GM19043 (cell line): ENCODE measurements at regions not wholly inside any gene's neighbourhood (a gene's known extent, or its start where the extent isn't known, plus 50 kb on each side); places are given as distances from the start of the nearest gene placed in this dataset.
A peak's percentile ranks its signal among the peaks of the same experiment; 100 is the strongest.

ENCODE experiments used
- ATAC-seq: cut with Tn5 transposase; IDR thresholded peaks from one replicate; pipeline ENCODE4 v1.9.1; 2021; ENCODE audit warnings: low read depth; ENCODE audit not compliant: unreplicated experiment

DNA sequence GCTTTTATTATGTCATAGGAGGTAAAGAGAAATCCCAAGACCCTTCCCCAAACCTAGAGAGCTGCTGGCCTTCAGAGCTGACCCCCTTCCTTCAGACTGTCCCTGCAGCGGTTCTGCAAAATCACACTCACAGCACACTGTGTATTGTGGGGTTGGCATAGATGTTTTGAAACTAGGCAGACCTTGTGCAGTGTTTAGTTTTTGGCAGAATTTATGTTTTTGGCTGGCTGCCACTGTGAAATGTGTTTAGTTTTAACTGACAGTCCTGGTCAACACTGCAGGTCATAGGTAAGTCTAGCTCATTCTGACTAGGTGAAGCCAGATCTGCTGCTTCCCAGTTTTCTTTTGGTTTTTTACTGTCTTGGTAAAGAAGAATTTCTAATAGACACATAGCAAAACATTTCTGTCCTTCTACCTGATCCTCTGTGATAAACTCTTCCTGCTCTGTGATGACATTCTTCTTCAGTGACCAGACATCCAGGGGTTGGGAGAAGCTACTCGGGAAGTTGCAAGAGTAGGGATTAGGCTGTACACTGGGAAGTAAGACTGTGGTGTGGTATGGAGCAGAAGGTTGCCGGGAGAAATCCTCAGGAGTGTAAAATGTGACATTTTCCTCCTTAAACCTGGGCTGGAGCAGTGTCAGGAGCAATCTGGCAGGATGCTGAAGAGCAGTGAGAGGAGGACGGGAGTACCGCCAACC, 209.6 kb upstream of the MCTP2 start:
- no peak for ATAC-seq

DNA sequence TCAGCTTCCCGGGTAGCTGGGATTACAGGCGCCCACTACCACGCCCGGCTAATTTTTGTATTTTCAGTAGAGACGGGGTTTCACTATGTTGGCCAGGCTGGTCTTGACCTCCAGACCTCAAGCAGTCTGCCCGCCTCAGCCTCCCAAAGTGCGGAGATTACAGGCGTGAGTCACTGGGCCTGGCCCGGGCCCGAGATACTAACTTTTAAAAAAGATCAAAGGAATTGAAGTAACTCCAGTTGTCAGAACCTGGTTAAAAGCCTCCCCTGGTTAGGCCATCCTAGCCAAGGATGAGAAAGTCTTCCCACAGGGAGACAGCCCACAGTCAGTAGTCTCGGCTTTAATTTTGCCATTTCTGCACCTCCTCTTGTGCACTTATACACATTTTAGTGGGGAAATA, 212.3 kb upstream of the MCTP2 start:
- ATAC-seq = no peak

DNA sequence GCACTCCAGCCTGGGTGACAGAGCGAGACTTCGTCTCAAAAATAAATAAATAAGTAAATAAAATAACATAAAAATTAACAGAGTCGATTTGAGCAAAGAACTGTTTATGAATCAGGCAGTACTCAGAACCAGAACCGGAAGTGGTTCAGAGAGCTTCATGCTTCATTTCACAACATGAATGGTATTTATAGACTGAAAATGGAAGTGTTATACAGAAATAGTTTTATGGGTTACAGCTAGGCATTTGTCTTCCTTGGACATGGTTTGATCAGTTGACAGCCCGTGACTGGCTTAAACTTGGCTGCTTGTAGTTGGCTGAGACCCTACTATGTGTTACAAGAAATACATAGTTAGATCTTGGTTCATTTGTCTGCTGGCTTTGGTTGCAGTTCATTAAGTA, 216.0 kb upstream of the MCTP2 start:
- ATAC-seq = no peak

DNA sequence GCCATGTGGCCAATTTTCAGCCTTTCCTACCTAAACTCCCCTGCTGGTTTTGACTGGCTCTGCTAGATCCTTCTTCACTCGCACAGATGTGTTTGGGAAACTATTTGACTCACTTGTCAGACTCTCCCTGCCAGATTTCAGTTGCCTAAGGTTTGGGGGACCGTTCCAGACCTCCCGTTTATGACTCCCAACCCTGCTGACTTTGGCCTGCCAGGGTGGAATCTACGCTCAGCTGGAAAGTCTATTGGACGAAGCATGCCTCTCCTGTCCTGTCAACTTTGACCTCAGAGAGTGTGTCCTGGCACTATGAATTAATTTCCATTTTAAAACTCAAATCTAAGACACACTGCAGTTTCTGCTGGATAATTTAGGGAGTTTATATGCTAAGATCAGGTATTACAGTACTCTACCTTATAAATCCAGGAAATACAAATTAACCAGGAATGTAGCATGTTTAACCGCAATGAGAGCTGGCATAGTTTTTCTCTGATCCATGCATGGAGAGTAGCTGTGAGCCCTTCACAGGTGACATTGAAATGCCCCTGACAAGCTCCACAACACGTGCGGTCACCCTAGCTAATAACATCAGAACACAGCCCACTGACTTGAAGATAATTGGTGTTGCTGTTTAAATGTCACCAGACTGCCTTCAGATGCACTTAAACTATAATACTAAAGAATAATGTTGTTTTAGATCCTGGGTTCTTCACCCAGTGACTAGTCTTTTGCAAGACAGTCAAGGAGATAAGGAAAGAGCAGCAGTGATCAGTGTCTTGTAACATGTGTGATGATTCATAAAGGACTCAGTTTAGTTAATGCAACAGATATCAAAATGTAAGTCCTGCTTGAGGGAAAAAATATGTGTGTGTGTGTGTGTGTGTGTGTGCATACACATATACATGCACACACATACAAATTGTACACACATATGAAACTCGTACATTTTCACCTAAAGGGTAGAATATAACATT, 223.0 kb upstream of the MCTP2 start:
- ATAC-seq = no peak

DNA sequence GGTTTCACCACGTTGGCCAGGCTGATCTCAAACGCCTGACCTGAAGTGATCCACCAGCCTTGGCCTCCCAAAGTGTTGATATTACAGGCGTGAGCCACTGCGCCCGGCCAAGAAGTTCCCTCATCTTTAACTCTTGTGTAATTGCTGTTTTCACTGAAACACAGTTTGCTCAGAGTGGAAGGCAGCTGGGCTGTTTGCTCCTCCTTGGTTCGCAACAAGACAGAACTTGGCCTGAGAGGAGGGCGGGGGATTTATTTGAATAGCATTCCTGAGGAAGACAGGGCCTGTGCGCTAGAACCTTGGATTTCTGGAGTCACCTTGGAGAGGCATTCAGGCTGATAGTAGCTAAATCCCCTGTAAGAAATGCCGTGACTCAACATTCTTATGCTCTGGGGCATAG, 226.7 kb upstream of the MCTP2 start:
- no peak for ATAC-seq

DNA sequence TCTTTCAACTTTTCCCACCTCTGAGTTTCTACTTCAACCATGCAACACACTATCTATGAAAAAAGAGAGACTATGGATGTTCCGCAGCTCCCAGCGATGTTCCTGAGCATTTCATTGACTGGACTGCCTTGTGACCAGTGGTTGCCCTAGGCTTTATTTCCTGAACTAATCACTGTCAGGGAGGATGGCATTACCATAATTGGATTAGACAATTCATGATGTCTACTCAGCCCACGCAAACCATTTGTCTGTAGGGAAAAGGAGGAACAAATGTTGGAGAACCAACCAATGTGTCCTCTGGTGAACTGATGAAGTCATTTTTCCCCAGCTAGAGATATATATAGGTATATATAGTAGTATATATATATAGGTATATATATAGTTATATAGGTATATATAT, 229.3 kb upstream of the MCTP2 start:
- no peak for ATAC-seq

DNA sequence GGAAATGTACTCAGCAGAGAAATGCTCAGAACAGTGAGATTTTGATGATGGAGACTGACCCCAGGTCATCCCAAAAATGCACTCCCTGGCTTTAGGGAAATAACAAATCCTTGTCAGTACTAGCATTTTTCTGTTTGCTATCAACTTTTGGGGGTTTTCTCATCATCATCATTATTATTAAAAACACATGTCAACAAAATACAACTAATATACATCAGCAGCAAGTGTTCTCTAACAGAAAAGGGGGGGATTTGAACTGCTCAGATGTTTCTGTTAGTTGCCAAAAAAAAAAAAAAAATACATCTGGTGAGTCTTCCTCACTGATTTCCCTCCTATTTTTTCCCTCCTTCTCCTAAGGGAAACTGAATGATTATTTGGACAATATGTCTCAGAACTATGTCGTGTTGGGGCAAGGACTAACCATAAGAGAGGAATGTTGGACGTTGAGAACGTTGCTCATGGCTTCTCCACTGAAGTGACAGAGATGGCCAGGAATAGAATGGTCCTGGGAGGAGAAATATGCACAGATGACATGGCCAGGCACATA, 230.0 kb upstream of the MCTP2 start:
- ATAC-seq = no peak

DNA sequence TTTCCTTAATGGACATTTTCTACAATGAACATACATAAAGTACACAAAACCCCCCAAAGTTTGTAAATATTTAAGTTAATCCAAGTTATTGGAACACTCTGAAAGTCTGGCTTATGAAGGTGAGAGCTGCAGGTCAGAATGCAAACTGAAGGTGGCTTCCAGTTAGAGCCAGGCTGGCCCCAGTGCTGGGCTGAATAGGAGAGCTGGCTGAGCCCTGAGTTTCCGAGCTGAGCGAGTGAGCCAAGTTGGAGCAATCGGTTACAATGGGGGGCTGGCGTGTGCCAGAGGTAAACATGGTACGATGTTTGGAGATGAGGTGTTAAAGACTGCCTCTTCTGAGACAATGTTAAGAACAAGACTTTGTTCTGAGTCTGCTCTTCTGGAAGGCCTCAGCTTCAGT, 230.8 kb upstream of the MCTP2 start:
- ATAC-seq = no peak

DNA sequence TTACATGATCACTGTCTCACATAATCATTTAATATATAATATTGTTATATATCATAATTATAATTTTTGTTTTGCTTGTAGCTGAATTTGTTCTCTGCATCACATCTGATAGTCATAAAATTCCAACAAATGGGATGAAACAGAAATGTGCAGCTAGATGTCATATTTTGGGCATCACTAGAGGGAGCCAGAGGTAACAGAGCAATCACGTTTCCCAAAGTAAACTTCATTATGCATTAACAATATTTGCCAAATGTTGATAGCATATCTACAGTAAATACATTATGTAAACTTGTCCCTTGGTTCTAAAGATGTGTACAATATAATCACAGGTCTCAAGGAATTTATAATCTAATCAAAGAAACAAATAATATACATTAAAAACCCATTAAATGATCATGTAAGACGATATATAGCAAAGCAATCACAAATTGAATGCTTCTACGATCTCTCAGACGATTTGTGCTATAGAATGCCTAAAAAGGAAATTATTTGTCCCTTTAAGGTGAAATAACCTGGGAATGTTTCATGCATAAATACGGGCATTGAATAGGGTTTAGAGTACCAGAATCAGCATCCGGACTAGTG, 234.2 kb upstream of the MCTP2 start:
- ATAC-seq = no peak

DNA sequence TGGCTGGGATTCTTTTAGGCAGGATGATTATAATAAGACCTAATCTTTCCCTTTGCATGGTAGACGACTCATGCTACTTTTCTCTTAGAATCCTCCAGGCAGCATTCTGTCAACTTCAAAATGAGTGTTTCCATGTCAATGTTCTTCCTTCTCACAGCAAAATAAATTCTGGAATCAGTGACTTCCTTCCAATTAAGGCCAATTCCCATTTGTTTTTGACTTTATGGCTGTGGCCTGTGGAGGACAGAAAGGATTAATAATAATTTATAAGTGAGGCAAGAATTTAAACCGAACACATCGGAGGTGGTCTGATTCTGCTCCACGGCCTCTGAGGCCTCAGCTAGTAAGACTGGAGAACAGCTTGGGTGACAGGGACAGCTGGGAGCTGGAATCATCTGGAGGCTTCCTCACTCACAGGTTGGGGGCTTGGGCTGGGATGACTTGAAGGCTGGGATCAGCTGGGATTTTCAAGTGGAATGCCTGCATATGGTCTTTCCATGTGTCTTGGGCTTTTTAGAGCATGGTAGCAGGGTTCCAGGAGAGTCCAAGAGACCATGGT, 241.8 kb upstream of the MCTP2 start:
- ATAC-seq = no peak

DNA sequence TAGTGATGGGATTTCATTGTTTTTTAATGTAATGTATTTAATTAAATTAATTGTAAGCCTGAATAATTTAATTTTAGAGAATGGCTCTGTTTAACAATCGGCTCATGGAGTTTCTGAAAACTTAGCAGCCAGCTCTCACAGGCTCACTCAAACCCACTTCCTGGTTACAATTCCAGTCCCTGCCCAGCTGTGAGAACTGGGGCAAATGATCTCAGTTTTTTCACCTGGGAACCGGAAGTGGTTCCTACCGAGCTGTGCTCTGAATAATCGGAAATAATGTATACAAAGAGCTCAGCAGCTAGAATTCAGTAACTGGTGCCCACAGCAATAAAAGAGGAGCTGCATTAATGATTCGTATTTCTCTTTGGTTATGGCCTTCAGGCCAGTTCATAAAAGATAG, 244.3 kb upstream of the MCTP2 start:
- ATAC-seq = peak; percentile 56

DNA sequence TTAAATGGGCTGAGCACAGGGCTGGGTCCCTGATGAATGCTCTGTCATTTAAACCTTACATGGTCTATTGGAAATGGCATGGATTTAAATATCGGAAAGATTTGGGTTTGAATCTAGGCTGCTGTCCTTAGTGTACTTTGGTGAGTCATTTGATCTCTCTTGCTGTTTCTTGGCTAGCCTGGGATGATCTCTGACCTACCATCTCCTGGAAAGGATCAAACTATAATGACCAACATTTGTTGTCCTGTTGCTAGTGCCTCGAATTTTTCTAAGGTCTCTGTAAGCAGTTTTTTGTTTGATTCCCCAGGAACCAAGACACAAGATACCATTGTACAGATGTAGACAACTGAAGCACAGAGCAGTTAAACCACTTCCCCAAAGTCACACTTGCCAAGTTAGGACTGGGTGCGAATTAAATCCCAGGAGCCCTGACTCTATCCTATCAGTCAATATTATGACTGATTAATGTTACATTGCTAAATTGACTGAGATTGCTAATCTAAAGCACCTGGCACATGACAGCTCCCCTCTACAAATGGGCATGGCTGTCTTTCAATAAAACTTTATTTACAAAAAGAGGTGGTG, 244.9 kb upstream of the MCTP2 start:
- ATAC-seq = no peak

DNA sequence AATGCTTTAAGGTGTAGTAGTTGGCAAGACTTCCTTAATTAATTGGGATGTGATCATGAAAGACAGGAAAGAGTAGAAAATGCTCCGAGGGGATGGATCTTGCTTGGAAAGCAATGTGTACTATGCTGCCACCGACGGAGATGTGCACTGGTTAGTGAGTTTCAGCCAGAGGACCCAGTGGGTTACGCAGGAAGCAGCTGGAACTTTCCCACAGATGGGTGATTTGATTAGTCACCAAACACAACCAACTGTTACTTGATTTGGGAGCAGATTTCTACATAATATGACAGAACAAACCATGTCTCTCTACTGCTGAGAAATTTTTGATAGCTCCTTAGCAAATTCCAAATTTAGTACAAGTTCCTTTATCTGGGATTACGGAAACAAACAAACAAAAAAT, 245.4 kb upstream of the MCTP2 start:
- ATAC-seq = no peak

DNA sequence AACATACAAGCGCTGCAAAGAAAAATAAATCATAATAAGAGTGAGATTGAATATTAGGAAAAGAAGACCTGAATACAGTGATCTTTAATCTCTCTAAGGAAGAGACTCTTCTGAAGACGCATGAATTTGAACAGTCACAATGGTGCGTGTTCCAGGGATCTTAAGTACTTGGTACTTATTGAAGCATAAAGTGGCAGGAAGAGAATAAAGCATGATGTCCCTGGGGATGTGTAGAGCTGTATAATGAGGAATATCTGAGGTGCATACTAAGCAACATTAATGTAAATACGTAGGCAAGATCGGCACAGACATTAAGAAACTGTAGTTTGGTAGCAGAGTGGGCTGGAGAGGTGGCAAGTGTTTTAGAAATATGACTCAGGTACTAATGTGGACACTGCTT, 246.2 kb upstream of the MCTP2 start:
- no peak for ATAC-seq

DNA sequence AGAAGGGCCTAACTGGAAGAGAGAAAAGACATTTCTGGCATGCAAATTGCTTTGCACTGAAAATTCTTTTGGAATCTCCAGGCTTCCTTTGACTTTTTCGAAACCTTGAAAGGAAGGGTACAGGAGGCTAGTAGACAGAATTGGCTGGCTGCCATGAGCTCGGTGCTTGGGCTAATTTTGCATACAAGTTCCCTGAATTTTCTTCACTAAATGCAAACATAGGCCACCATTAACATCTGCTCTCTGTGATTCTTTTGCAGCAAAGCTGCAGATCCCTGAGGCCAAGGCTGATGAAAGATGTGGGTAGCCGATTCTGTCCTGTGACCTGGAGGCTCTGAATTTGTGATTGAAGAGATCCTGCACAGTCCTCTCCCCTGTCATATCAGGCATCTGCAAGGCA, 247.8 kb upstream of the MCTP2 start:
- ATAC-seq = no peak

DNA sequence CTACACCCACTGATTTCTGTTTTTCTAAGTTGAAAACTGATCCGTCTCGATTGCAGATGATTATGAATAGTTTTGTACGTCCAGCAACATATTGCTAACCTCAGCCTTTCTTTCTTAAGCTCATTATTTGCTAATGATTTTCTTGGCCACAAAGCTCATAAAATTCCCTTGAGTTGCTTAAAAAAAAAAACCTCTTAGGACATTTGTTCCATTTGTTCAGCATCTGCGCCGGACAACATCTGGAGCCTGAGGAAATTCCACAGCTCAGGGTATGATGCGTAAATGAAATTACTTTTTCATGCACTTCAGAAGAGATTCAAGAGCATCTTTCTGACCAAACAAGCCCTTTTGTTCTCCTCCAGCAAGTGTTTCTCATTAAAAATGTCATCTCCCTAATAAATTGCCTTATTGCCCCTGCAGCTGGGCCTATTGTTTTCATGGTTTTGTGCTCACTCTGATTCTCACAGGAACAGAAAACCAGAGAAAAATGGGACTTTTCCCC, 249.1 kb upstream of the MCTP2 start:
- no peak for ATAC-seq

DNA sequence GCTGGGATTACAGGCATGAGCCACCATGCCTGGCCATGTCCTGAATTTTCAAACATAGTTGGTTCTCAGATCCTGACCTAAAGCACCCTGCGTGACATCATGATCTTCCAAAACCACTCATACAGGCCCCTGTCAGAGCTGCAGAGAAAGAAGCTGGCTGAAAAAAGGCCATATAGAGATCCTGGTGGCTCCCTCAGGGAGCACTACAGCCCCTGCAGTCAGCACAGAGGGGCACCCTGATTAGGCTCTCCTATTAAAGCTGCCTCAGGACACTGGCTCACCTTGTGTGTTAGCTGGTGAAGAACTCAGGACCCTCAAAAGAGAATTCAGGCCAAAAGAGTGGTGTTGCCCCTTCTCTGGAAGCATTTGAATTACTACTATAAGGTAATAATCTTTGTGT, 249.7 kb upstream of the MCTP2 start:
- no peak for ATAC-seq

DNA sequence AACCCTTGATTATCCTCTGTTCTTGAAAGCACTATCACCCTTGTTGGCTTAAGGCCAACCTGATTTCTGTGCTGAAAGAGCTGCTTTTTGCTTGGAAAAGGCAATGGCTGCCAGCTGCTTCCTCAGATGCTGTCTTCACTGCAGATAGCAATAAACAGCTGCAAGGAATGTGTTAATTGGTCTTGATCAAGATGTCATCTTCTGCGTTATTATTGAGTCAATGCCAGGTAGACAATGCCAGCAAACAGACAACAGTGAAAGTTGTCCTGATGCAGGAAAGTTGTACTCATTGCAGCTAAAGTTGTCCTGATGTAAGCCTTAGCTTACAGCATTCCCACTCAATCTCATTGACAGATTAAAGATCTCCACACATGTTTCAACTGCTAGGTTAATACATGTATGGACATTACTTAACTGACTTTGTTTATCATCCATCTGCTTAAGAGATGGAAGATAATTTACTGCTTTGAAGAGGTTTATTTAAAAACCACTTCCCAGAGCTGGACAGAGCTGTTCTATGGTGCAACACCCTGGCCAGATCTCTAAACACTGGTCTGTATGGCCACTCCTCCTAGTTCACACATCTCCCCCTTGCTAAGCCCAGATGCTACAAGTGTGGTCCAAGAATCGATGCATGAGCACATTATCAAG, 251.0 kb upstream of the MCTP2 start:
- ATAC-seq = no peak

DNA sequence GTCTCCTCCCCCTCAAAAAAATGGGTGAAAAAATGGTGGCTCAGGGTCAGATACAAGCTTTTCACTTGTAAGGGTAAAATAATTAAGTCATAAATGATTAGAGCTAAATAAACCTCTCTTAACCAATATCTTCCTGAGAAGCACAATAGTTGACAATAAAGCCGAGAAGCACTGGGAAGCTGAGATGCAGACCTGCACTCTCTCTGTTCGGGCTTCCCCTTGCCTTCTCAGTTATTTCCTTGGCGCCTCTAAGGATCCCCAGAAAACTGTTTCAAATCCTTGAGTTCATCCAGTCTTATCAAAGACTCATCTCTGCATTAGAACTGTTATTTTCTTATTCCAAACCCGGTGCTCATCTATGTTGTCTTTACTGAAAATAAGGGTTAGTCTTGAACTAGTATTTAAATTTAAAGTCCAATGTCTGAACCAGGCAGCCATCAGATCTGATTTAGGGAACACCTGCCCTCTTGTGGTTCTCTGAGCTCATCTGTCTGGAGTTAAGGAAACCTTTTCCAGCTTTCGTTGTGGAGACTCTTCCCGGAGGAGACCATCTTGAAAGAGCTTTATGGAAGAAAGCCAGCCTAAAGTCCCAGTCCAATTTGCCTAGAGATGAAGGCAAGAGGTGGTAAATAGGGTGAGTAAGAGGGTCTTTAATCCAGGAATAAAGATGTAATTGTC, 256.4 kb upstream of the MCTP2 start:
- ATAC-seq = no peak
